H9 (cell line): ENCODE measurements at regions not wholly inside any gene's neighbourhood (a gene's known extent, or its start where the extent isn't known, plus 50 kb on each side); places are given as distances from the start of the nearest gene placed in this dataset.

ENCODE experiments used
- DNase-seq: peaks from one replicate; pipeline ENCODE4 v3.0.0-alpha.2; 2017
- H2AFZ ChIP-seq: one replicate; pipeline ENCODE4 v1.6.1; 2013; ENCODE audit warnings: mild to moderate bottlenecking, low read length, control low read depth, moderate library complexity
- H2AK5ac ChIP-seq: 2 replicates; pipeline ENCODE4 v1.6.1; 2013; ENCODE audit warnings: low read length, control low read depth, mixed read lengths; ENCODE audit not compliant: insufficient read length
- H2BK120ac ChIP-seq: one replicate; pipeline ENCODE4 v1.6.1; 2013; ENCODE audit warnings: low read depth, mild to moderate bottlenecking, low read length, control low read depth, inconsistent platforms; ENCODE audit not compliant: poor library complexity, severe bottlenecking
- H2BK12ac ChIP-seq: 2 replicates; pipeline ENCODE4 v1.6.1; 2013; ENCODE audit warnings: low read length, control low read depth, mixed read lengths, low read depth; ENCODE audit not compliant: insufficient read length
- H2BK15ac ChIP-seq: 2 replicates; pipeline ENCODE4 v1.6.1; 2013; ENCODE audit warnings: low read depth, low read length, control low read depth
- H2BK20ac ChIP-seq: one replicate; pipeline ENCODE4 v1.6.1; 2013; ENCODE audit warnings: low read depth, mild to moderate bottlenecking, low read length, control low read depth, inconsistent platforms; ENCODE audit not compliant: poor library complexity, severe bottlenecking
- H2BK5ac ChIP-seq: 2 replicates; pipeline ENCODE4 v1.6.1; 2013; ENCODE audit warnings: low read length, control low read depth, mixed read lengths; ENCODE audit not compliant: insufficient read length
- H3K14ac ChIP-seq: 2 replicates; pipeline ENCODE4 v1.6.1; 2013; ENCODE audit warnings: low read length, control low read depth; ENCODE audit not compliant: insufficient read depth
- H3K18ac ChIP-seq: 2 replicates; pipeline ENCODE4 v1.6.1; 2013; ENCODE audit warnings: low read depth, mild to moderate bottlenecking, mixed read lengths, low read length, control low read depth; ENCODE audit not compliant: insufficient read length
- H3K23ac ChIP-seq: 2 replicates; pipeline ENCODE4 v1.6.1; 2013; ENCODE audit warnings: low read length, control low read depth, mixed read lengths, low read depth; ENCODE audit not compliant: insufficient read length
- H3K23me2 ChIP-seq: 2 replicates; pipeline ENCODE4 v1.6.1; 2013; ENCODE audit warnings: low read depth, mild to moderate bottlenecking, mixed read lengths, low read length, control low read depth; ENCODE audit not compliant: insufficient read length, poor library complexity, severe bottlenecking
- H3K27ac ChIP-seq: 2 replicates; pipeline ENCODE4 v1.5.1; 2013; ENCODE audit warnings: low read length, control low read depth, mixed read lengths, low read depth; ENCODE audit not compliant: insufficient read length
- H3K27me3 ChIP-seq: 2 replicates; pipeline ENCODE4 v1.6.1; 2013; ENCODE audit warnings: low read length, control low read depth, inconsistent platforms; ENCODE audit not compliant: insufficient read depth
- H3K4ac ChIP-seq: 2 replicates; pipeline ENCODE4 v1.6.1; 2013; ENCODE audit warnings: low read depth, mild to moderate bottlenecking, control low read depth, inconsistent platforms, low read length, moderate library complexity
- H3K4me1 ChIP-seq: 2 replicates; pipeline ENCODE4 v1.6.1; 2013; ENCODE audit warnings: low read length, control low read depth, inconsistent platforms; ENCODE audit not compliant: insufficient read depth
- H3K4me2 ChIP-seq: 2 replicates; pipeline ENCODE4 v1.6.1; 2013; ENCODE audit warnings: low read length, control low read depth, mixed read lengths; ENCODE audit not compliant: insufficient read length, insufficient read depth
- H3K56ac ChIP-seq: 2 replicates; pipeline ENCODE4 v1.6.1; 2013; ENCODE audit warnings: low read depth, mild to moderate bottlenecking, mixed read lengths, low read length, control low read depth; ENCODE audit not compliant: insufficient read length
- H3K79me1 ChIP-seq: 2 replicates; pipeline ENCODE4 v1.6.1; 2013; ENCODE audit warnings: low read depth, mild to moderate bottlenecking, moderate library complexity, low read length, control low read depth, inconsistent platforms; ENCODE audit not compliant: insufficient read depth, poor library complexity, severe bottlenecking
- H3K79me2 ChIP-seq: 2 replicates; pipeline ENCODE4 v1.6.1; 2013; ENCODE audit warnings: low read length, control low read depth, inconsistent platforms; ENCODE audit not compliant: insufficient read depth
- H3K9ac ChIP-seq: 2 replicates; pipeline ENCODE4 v1.6.1; 2013; ENCODE audit warnings: low read length, control low read depth, mixed read lengths; ENCODE audit not compliant: insufficient read length; ENCODE audit errors: extremely low read depth
- H3K9me3 ChIP-seq: one replicate; pipeline ENCODE4 v1.6.1; 2013; ENCODE audit warnings: low read depth, low read length, inconsistent platforms; ENCODE audit not compliant: control insufficient read depth
- H3T11ph ChIP-seq: one replicate; pipeline ENCODE4 v1.6.1; 2013; ENCODE audit warnings: mild to moderate bottlenecking, low read length, control low read depth, inconsistent platforms
- H4K20me1 ChIP-seq: one replicate; pipeline ENCODE4 v1.6.1; 2013; ENCODE audit not compliant: control insufficient read depth, insufficient read length, insufficient read depth
- H4K5ac ChIP-seq: 2 replicates; pipeline ENCODE4 v1.6.1; 2013; ENCODE audit warnings: low read depth, mild to moderate bottlenecking, mixed read lengths, low read length, control low read depth; ENCODE audit not compliant: insufficient read length
- H4K8ac ChIP-seq: replicated peaks from 2 replicates; pipeline ENCODE4 v1.6.1; 2013; ENCODE audit warnings: low read length, control low read depth, mixed read lengths, low read depth; ENCODE audit not compliant: insufficient read length
- H4K91ac ChIP-seq: 2 replicates; pipeline ENCODE4 v1.6.1; 2013; ENCODE audit warnings: low read depth, mild to moderate bottlenecking, moderate library complexity, mixed read lengths, low read length, control low read depth; ENCODE audit not compliant: insufficient read length
- H3K27ac Mint-ChIP-seq, 3 experiments: 2 replicates in 2 of 3; 3 replicates in 1 of 3; pipeline ENCODE4 v1.8.0; 2020 to 2021; ENCODE audit warnings: mixed read lengths in 3 of 3, mild to moderate bottlenecking in 1 of 3, moderate library complexity in 1 of 3
- H3K27me3 Mint-ChIP-seq: 2 replicates; pipeline ENCODE4 v1.8.0; 2021; ENCODE audit warnings: low read depth, mild to moderate bottlenecking, moderate library complexity, mixed read lengths
- H3K36me3 Mint-ChIP-seq, 3 experiments: 2 replicates in 2 of 3; 3 replicates in 1 of 3; pipeline ENCODE4 v1.8.0; 2020 to 2021; ENCODE audit warnings: low read depth in 3 of 3, mixed read lengths in 3 of 3; ENCODE audit not compliant: insufficient read depth in 1 of 3
- H3K4me1 Mint-ChIP-seq, 2 experiments: 2 replicates each; pipeline ENCODE4 v1.8.0; 2020; ENCODE audit warnings: mixed read lengths in 2 of 2
- H3K4me3 Mint-ChIP-seq, 2 experiments: 2 replicates in 1 of 2; 3 replicates in 1 of 2; pipeline ENCODE4 v1.8.0; 2020 to 2021; ENCODE audit warnings: mild to moderate bottlenecking in 2 of 2, mixed read lengths in 2 of 2, moderate library complexity in 1 of 2
- H3K9me3 Mint-ChIP-seq, 2 experiments: 2 replicates in 1 of 2; 3 replicates in 1 of 2; pipeline ENCODE4 v1.8.0; 2020; ENCODE audit warnings: mild to moderate bottlenecking in 2 of 2, mixed read lengths in 2 of 2, moderate library complexity in 1 of 2
- CTCF ChIP-seq: fragments of 200-600 bp; sonication (generic); conservative IDR thresholded peaks from 3 replicates; pipeline ENCODE4 v1.8.0; 2021; ENCODE audit warnings: antibody characterized with exemption, mild to moderate bottlenecking
- WGBS: extraction: QIAGEN DNeasy Blood & Tissue Kit; methylation state at CpG from one replicate; pipeline ENCODE4 v1.1.7; 2013; ENCODE audit warnings: missing lambda C conversion rate, low lambda C conversion rate, mixed read lengths; ENCODE audit not compliant: insufficient read length; ENCODE audit errors: extremely low coverage; 5-methylcytosine and 5-hydroxymethylcytosine counted together

GRCh38 chr6:105484238-105485161 is 81.6 kb upstream of the PREP start:
- peaks cover 8% of the 10 kb centered on the region; the same call in 1 of the 2 replicates for H3K4me1 ChIP-seq
- no peak overlapping the region for H3K4me3 Mint-ChIP-seq
- H3K27ac Mint-ChIP-seq: no peak overlapping the region; a peak in 1 of 7 replicates

More at GRCh38 chr6:105484238-105485161, 81.6 kb upstream of the PREP start:
- Histone ChIP-seq H3K23me2 (no peaks in the 10 kb centered on the region), H4K5ac (no peak overlapping the region), H3K23ac (no peak overlapping the region), H3K9ac (no peak overlapping the region), H3K27ac (no peak overlapping the region), H3K56ac (no peak overlapping the region), H3K9me3 (no peaks in the 10 kb centered on the region), H3K4ac (no peak overlapping the region), H2AK5ac (no peak overlapping the region), H2BK12ac (no peak overlapping the region), H4K91ac (no peak overlapping the region), H4K8ac (no peak overlapping the region), H3K79me1 (no peaks in the 10 kb centered on the region), H3K18ac (no peak overlapping the region), H3K4me2 (no peak overlapping the region), H4K20me1 (no peaks in the 10 kb centered on the region), H3K79me2 (no peaks in the 10 kb centered on the region), H2BK5ac (no peak overlapping the region), H3K27me3 (no peaks in the 10 kb centered on the region), H2AFZ (no peak overlapping the region), H2BK15ac (no peak overlapping the region), H2BK120ac (no peak overlapping the region), H3T11ph (no peak overlapping the region), H2BK20ac (no peak overlapping the region), H3K14ac (no peak overlapping the region)
- WGBS: no CpG with 5 or more reads among the region's 12 CpGs
- no peak for DNase-seq
- peak; percentile 89 for TF ChIP-seq CTCF
- H3K4me1 Mint-ChIP-seq: peaks cover 30% of the 10 kb centered on the region in 2 experiments
- no peaks in the 10 kb centered on the region for H3K36me3 Mint-ChIP-seq
- H3K9me3 Mint-ChIP-seq: no peaks in the 10 kb centered on the region
- no peaks in the 10 kb centered on the region for H3K27me3 Mint-ChIP-seq
